IPS-20b (cell line): ENCODE measurements at regions not wholly inside any gene's neighbourhood (a gene's known extent, or its start where the extent isn't known, plus 50 kb on each side); places are given as distances from the start of the nearest gene placed in this dataset.

Source experiments
- H3K27ac ChIP-seq: one replicate; pipeline ENCODE4 v1.5.1; 2013; ENCODE audit warnings: low read length
- H3K27me3 ChIP-seq: 2 replicates; pipeline ENCODE4 v1.6.1; 2013; ENCODE audit warnings: mild to moderate bottlenecking, low read length, inconsistent platforms; ENCODE audit not compliant: insufficient read depth
- H3K36me3 ChIP-seq: 2 replicates; pipeline ENCODE4 v1.6.1; 2013; ENCODE audit warnings: low read depth, mild to moderate bottlenecking, inconsistent platforms, low read length, moderate library complexity; ENCODE audit not compliant: insufficient read depth
- H3K4me1 ChIP-seq: 2 replicates; pipeline ENCODE4 v1.6.1; 2013; ENCODE audit warnings: mild to moderate bottlenecking, control low read depth, inconsistent platforms, low read length, moderate library complexity; ENCODE audit not compliant: insufficient read depth
- H3K4me3 ChIP-seq: 2 replicates; pipeline ENCODE4 v1.5.1; 2013; ENCODE audit warnings: mild to moderate bottlenecking, low read length, inconsistent platforms
- H3K9ac ChIP-seq: 2 replicates; pipeline ENCODE4 v1.6.1; 2013; ENCODE audit warnings: low read depth, mild to moderate bottlenecking, inconsistent platforms, low read length, moderate library complexity
- H3K9me3 ChIP-seq: 2 replicates; pipeline ENCODE4 v1.6.1; 2013; ENCODE audit warnings: mild to moderate bottlenecking, low read depth, low read length, inconsistent platforms; ENCODE audit not compliant: insufficient read depth

DNA sequence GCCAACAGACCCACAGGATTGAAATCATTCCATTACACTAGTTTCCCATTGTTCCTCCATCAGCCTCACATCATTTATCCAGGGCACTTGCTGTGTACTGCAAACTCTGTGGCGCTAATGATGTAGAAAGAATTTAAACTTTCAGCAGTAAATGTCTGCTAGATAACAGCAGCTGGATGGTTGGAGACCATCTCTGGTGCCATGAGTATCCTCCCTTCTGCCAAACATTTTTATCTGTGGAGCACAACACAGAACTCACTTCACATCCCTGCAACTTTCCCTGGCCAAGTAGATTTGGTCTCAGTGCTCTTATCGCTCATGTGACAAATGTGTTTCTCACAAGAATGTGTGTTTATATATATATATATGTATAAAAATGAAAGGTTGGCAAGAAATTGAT, 481.9 kb downstream of the FGF9 start:
- Histone ChIP-seq H3K4me3 (no peak overlapping the region), H3K27ac (no peak overlapping the region)

DNA sequence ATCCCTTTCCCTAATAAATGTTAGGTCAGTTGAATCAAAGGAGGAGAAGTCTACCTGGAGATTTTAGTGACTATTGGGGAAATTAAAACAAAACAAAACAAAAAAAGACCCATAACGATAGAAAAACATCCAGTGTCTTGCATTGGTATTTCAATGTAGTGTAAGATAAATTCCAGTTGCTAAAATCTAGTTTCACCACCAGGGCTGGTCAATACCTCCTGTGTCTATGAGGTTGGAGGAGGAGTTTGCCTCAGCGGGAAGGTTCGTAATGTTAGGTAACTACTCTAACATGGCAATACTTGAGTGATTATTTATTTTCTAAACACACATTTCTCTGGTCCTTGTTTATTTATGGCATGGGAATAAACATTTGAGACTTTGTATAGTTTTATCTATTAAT, 483.2 kb downstream of the FGF9 start:
- H3K9ac ChIP-seq, result no peak overlapping the region
- no peaks in the 10 kb centered on the region for H3K9me3 ChIP-seq
- no peak overlapping the region for H3K27ac ChIP-seq
- H3K4me1 ChIP-seq, result no peaks in the 10 kb centered on the region
- no peaks in the 10 kb centered on the region for H3K27me3 ChIP-seq
- H3K4me3 ChIP-seq, result no peak overlapping the region
- H3K36me3 ChIP-seq, result no peaks in the 10 kb centered on the region

More for the DNA sequence above, 481.9 kb downstream of the FGF9 start:
- no peaks in the 10 kb centered on the region for H3K4me1 ChIP-seq
- H3K27me3 ChIP-seq, result no peaks in the 10 kb centered on the region
- no peak overlapping the region for H3K9ac ChIP-seq
- H3K36me3 ChIP-seq, result no peaks in the 10 kb centered on the region
- no peaks in the 10 kb centered on the region for H3K9me3 ChIP-seq

DNA sequence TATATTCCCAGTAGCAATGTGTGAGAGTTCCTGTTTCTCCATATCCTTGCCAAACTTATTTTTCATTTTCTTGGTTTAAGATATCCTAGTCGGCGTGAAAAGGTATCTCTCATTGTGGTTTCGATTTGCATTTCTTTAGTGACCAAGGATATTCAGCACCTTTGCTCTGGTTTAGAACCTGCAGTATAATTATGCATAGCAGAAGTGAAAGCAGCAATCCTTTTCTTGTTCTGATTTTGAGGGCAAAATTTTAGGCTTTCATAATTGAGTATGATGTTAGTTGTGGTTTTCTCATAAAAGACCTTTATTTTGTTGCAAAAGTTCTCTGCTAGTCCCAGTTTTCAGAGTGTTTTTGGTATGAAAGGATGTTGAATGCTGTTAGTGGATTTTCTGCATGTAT, 491.0 kb downstream of the FGF9 start:
- no peak overlapping the region for H3K9ac ChIP-seq
- H3K4me3 ChIP-seq, result no peak overlapping the region
- no peaks in the 10 kb centered on the region for H3K27me3 ChIP-seq
- no peaks in the 10 kb centered on the region for H3K4me1 ChIP-seq
- no peaks in the 10 kb centered on the region for H3K9me3 ChIP-seq
- H3K36me3 ChIP-seq, result no peaks in the 10 kb centered on the region
- no peak overlapping the region for H3K27ac ChIP-seq

GRCh38 chr13:22162889-22163288, 492.0 kb downstream of the FGF9 start:
- Histone ChIP-seq H3K36me3 (no peaks in the 10 kb centered on the region), H3K4me3 (no peak overlapping the region)

GRCh38 chr13:22168437-22169190, 497.7 kb downstream of the FGF9 start:
- Histone ChIP-seq H3K4me3 (no peak overlapping the region), H3K27ac (no peak overlapping the region), H3K9ac (no peak overlapping the region), H3K9me3 (no peaks in the 10 kb centered on the region), H3K4me1 (no peaks in the 10 kb centered on the region), H3K36me3 (no peaks in the 10 kb centered on the region), H3K27me3 (no peaks in the 10 kb centered on the region)

More at GRCh38 chr13:22162889-22163288, 492.0 kb downstream of the FGF9 start:
- Histone ChIP-seq H3K9ac (no peak overlapping the region), H3K9me3 (no peaks in the 10 kb centered on the region), H3K4me1 (no peaks in the 10 kb centered on the region), H3K27me3 (no peaks in the 10 kb centered on the region), H3K27ac (no peak overlapping the region)

DNA sequence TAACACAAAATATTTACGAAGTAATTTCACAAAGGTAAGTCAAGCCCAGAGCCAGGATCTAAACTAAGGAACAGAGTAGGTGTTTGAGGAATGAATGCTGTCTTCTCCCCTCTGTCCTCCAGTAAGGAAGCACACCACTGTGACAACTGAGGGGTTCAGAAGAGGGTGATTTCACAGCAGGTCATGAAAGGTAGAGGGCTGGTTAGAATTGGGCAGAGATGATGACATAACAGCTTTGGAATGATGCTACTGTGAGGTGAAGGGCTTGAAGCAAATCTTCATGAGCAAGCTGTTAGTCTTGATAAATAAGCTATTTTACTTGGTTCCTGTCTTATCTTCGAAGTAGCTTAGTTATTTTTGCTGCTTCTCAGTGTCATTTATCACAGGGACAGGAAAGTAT, 498.6 kb downstream of the FGF9 start:
- no peak overlapping the region for H3K27ac ChIP-seq
- H3K9ac ChIP-seq, result no peak overlapping the region
- H3K4me3 ChIP-seq, result no peak overlapping the region
- no peaks in the 10 kb centered on the region for H3K36me3 ChIP-seq
- no peaks in the 10 kb centered on the region for H3K4me1 ChIP-seq
- no peaks in the 10 kb centered on the region for H3K9me3 ChIP-seq
- H3K27me3 ChIP-seq, result no peaks in the 10 kb centered on the region

DNA sequence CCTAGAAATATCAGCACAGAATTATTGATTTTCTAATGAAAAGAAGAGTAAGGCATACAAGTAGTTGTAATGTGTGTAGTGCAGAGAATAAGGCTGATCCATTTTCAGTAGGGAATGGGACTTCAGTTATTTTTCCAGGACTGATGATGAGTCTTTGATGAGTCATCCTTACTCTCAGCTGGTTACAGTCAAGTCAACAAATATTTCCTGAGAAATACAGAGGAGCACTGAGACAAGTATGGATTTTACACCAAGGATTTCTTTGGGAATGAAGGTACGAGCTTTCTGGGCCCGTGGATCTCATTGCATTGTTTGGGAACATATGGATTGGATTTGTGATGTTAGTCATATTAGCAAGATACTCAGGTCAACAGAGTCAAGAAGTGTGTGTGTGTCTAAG, 502.7 kb downstream of the FGF9 start:
- no peak overlapping the region for H3K27ac ChIP-seq
- H3K4me3 ChIP-seq, result no peak overlapping the region
- H3K36me3 ChIP-seq, result no peaks in the 10 kb centered on the region
- no peaks in the 10 kb centered on the region for H3K27me3 ChIP-seq
- H3K9me3 ChIP-seq, result no peaks in the 10 kb centered on the region
- H3K4me1 ChIP-seq, result no peaks in the 10 kb centered on the region
- H3K9ac ChIP-seq, result no peak overlapping the region

- Histone ChIP-seq H3K9me3 (no peaks in the 10 kb centered on the region), H3K27me3 (no peaks in the 10 kb centered on the region), H3K9ac (no peak overlapping the region), H3K36me3 (no peaks in the 10 kb centered on the region), H3K27ac (no peak overlapping the region), H3K4me1 (no peaks in the 10 kb centered on the region), H3K4me3 (no peak overlapping the region)
These were observed 504.4 kb downstream of the FGF9 start for GRCh38 chr13:22175241-22175640.

- Histone ChIP-seq H3K4me3 (no peak overlapping the region), H3K27ac (no peak overlapping the region), H3K4me1 (no peaks in the 10 kb centered on the region), H3K36me3 (no peaks in the 10 kb centered on the region), H3K27me3 (no peaks in the 10 kb centered on the region), H3K9ac (no peak overlapping the region), H3K9me3 (no peaks in the 10 kb centered on the region)
These were observed 504.9 kb downstream of the FGF9 start for GRCh38 chr13:22175815-22176214.

- H3K36me3 ChIP-seq, result no peaks in the 10 kb centered on the region
- no peak overlapping the region for H3K4me3 ChIP-seq
- no peaks in the 10 kb centered on the region for H3K9me3 ChIP-seq
- no peaks in the 10 kb centered on the region for H3K4me1 ChIP-seq
- no peak overlapping the region for H3K9ac ChIP-seq
- H3K27me3 ChIP-seq, result no peaks in the 10 kb centered on the region
- H3K27ac ChIP-seq, result no peak overlapping the region
These were observed 506.2 kb downstream of the FGF9 start for GRCh38 chr13:22176968-22177520.

DNA sequence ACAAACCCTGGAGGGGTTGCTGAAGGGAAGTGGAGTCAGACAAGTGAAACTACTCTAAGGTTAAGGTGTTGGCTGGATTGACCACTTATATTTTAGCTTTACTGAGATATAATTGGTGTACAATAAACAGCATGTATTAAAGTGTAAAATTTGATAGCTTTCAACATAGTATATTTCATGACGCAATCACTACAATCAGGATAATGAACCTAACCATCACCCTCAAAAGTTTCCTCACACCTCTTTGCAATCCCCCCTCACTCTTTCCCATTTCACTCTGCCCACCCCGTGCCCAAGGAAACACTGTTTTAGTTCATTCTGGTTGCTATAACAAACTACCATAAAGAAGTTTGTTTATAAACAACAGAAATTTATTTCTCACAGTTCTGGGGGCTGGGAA, 508.0 kb downstream of the FGF9 start:
- Histone ChIP-seq H3K9ac (no peak overlapping the region), H3K36me3 (no peaks in the 10 kb centered on the region), H3K4me3 (no peak overlapping the region), H3K4me1 (no peaks in the 10 kb centered on the region), H3K27ac (no peak overlapping the region), H3K27me3 (no peaks in the 10 kb centered on the region), H3K9me3 (no peaks in the 10 kb centered on the region)

DNA sequence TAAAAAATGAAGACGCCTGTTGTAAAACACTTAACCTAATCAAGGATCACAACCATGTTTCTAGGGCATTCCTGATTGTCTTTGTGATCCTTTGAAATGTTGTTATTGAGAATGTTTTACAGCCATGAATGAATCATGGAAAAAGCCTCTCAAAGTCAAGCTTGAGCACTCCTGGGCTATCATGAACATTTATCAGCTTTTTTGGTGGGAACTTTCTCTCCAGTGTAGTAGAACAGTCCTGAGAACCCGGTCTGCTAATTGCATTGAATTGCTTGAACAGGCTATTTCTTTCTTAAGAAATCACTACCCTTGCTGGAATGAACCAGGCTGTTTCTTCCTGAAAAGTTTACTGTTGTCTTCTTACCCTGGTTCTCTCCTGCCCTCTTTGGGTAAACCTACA, 516.5 kb downstream of the FGF9 start:
- Histone ChIP-seq H3K9ac (no peak overlapping the region), H3K27me3 (no peaks in the 10 kb centered on the region), H3K4me1 (no peaks in the 10 kb centered on the region), H3K4me3 (no peak overlapping the region), H3K27ac (no peak overlapping the region), H3K9me3 (no peaks in the 10 kb centered on the region), H3K36me3 (no peaks in the 10 kb centered on the region)
